GM21526 (cell line): ENCODE measurements at regions not wholly inside any gene's neighbourhood (a gene's known extent, or its start where the extent isn't known, plus 50 kb on each side); places are given as distances from the start of the nearest gene placed in this dataset.

ENCODE experiments used
- ATAC-seq: cut with Tn5 transposase; IDR thresholded peaks from one replicate; pipeline ENCODE4 v1.9.1; 2021; ENCODE audit warnings: moderate library complexity; ENCODE audit not compliant: unreplicated experiment, low FRiP score

DNA sequence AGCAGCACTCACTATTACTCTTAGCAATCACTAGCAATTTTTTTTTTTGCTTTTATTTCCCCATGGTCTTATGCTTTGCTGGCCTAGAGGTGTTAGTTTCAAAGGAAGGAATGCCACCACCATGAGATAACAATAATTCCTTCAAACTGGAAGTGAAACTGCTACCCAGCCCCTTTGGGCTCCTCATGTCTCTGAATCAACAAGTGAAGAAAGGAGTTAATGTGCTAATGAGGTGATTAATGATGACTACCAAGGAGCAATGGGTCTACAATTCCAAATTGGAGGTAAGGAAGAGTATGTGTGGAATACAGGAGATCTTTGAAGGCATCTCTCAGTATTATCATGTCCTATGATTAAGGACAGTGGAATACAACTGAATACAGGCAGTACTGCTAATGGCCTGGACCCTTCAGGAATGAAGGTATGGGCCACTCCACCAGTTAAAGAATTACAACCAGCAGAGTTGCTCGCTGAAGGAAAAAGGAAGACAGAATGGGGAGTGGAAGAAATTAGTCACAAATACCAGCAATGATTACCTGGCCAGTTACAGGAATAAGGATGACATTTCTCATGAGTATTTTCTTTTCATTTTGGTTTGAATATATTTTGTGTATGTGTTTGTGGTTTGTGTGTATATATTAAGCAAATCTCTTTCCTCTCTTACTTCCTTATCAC, 652.9 kb downstream of the ADGRL2 start:
- ATAC-seq = no peak

DNA sequence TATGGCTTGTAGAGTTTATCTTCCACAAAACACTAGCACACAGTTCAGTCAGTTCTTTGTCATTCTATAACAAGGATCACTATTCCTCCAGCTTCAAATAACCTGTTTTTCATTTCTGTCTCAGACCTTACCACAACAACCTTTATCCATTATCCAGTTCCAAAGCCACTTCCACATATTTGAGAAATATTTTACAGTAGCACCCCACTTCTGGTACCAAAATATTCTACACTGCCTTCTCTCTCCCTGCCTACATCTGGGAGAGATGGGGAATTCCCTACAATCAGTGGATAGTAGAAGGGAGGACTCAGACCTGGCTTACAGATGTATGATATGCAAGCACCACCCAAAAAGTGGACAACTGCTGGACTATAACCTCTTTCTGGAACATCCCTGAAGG, 651.4 kb downstream of the ADGRL2 start:
- ATAC-seq = no peak

DNA sequence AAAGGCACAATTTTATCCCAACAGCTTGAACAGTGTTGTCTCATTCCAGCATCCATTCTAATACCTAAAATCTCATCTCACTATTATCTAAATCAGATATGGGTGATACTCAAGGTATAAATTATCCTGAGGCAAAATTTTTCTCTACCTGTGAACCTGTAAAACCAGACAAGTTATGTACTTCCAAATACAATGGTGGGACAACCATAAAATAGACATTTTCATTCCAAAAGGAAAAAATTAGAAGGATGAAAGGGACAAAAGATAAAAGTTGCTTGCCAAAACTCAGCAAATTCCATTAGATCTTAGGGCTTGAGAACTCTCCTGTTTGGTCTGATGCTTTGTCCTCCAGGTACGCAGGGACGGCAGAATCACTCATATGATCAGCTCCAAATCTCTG, 650.5 kb downstream of the ADGRL2 start:
- ATAC-seq = no peak

DNA sequence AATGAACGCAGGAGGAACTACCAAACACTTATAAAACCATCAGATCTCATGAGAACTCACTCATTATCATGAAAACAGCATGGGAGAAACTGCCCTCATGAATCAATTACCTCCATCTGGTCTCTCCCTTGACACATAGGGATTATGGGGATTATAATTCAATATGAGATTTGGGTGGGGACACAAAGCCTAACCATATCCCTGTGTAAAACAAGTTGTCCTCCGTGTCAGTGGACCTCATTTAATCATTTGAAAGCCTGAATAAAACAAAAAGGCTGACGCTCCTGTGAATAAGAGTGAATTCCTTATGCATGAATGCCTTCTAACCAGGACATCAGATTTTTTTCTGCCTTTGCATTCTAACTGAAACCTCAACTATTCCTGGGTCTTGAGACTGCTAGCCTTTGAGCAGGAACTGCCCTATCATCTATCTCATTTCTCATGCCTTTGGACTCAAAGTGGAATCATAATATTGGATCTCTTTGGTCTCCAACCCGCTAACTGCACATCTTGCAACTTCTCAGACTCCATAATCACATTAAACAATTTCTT, 648.8 kb downstream of the ADGRL2 start:
- ATAC-seq = no peak

DNA sequence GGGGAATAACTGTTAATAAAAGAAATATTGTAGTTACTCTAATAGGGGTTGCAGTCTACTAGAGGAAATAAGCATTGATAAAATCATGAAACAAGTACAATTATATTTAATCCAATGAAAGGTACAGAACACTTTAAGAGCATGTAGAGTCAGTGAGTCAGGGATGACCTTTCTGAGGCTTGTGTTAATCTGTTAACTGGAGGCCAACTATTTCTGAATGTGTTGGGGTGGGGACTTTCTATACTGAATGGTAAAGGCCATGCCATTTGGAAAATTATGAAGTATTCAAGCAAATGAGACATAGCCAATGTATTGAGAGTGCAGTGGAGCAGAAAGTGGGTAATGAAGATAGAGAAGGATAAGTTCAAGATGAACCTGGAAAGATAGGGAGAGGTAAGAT, 646.2 kb downstream of the ADGRL2 start:
- ATAC-seq = no peak

DNA sequence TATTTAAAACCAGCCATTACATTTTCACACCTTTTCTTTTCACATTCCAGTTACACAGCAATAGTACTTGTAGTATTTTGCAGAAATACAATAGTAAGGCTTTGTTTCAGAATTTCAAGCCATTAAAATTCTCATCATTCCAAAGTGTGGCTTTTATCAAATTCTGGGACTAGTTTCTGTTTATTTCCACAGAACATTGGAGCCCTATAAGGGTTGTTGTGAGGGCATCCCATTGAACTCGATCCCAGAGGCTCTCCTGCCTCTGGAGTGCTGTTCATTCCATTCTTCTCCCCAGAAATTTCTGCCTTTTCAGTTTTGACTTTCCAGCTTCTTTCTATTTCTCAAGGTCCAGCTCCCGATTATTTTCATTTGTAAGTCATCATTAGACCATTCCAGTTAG, 645.5 kb downstream of the ADGRL2 start:
- no peak for ATAC-seq

DNA sequence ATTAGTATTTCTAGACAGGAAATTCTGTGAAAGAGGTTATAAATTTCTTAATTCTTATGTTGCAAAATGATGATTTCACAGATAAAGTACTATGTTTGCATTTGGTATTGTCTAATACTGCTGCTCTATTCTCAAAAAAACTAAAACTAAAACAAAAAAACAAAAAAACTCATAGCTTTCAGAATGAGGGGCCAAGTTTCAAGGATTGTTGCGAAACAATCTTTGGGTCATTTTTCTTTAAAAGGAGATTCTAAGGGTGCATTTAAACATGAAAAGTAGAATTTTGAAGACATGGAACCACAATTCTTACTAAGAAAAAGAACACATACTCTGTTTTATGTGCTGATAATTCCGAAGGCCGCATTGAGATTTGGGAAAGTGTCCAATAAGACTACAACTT, 645.1 kb downstream of the ADGRL2 start:
- ATAC-seq = no peak

DNA sequence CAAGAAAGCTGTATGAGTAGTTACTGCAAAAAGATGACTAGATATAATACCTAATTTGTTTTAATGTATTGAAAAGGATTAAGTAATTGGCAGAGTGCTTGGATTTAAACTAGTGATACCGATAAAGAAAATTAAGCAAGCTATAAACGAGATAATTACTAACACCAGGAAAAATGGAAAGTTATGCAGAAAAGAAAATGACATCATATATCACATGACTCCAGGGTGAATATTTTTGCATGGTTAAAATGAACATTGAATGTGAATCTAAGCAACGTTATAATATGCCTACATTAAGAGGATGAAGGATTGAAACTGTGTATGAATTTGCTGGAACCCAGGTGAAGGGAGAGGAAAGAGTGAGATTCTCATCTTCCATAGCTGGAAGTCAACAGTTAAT, 644.4 kb downstream of the ADGRL2 start:
- no peak for ATAC-seq

DNA sequence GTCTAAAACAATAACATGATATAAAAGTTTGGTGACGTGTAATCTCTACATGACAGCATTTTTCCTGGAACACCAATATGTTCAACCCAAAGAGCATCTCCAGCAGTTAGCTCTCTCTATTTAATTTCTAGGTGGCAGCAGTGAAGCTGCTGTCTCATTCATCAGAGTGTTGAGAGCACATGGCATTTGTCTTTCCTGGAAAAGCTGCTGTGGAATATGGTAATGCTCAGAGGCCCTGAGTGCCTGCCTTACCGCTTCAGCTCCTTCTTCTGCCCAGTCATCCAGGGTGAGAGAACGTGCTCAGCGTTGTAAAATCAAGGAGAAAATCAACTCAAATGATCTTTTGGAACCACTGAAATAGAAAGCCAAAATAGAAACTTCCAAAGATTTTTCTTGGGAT, 640.7 kb downstream of the ADGRL2 start:
- no peak for ATAC-seq

DNA sequence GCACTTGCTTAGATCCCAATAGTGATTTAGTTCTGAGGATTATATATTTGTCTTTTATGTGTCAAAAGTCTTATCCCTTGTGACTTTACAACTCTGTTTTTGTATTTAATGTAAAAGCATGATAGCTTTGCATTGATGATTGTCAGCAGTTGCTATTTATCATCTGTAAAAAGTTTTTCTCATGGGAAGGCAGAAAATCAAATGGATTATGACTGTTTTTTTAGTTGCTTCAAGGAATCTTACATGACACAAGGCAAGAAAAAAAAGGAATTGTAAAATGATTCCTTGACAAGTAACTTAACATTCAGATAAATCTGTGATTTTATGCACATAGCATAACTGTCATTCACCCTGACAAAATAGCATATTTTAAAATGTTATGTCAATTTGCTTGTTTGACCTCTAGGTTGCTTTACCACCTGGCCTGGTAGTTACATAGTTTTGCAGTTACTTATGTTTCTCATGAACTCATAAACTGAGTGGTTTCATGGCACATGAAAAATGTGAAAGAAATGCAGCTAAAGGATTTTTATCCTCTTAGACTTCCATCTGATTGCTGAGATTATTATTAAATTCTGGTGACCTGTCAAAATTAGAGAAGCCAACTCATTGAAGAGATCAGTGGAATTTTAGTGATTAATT, 622.6 kb downstream of the ADGRL2 start:
- ATAC-seq = no peak

DNA sequence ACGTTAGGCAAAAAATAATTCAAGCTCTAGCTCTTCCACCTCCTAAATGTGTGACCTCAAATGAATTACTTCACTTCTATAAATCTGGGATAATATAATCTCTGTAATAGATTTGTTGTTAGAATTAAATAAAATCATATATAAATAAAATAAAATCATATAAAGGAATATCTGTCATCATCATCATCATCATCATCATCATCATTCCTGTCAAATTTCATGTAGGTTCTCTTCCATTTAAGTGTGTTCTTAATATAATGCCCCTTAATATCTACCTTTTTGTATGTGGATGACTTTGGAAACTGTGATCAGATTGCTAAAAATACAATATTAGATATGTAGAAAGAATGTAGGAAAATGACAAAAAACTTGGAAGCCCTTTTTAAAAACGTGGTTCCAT, 621.0 kb downstream of the ADGRL2 start:
- no peak for ATAC-seq

DNA sequence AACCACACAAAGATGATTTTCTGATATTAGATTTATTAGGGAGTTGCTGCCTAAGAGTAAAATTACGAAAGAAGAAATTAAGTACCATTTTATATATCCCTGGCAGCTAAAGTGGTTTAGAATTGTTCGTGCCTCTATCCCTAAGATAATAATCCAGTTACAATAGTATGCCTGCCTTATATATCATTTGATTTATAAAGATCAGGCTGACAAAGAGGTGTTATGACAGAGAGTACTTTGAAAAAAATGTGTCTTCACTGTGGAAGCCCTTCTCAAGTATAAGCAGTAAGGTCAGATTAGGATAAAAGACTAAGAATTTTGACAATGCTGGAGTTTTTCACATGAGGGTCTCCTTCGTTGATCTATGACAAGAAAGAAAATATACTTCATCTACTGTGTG, 619.9 kb downstream of the ADGRL2 start:
- ATAC-seq = no peak

DNA sequence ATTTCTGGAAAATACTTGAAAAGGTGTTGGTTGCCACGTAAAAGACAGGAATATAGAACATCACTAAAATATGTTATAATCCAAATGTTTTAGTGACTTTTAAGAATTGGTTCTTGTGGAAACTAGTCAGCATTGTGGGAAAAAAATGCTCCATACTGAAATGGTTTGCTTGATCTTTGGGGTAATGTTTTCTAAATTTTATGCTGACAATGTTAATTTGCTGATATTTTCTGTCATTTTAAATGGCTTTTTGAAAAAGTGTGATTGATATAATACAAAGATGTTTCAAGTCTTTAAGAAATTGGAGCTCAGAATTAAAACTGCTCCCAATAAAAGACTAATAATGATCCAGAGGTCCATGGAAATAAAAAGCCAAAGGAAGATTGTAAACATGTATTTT, 610.9 kb downstream of the ADGRL2 start:
- ATAC-seq = no peak

DNA sequence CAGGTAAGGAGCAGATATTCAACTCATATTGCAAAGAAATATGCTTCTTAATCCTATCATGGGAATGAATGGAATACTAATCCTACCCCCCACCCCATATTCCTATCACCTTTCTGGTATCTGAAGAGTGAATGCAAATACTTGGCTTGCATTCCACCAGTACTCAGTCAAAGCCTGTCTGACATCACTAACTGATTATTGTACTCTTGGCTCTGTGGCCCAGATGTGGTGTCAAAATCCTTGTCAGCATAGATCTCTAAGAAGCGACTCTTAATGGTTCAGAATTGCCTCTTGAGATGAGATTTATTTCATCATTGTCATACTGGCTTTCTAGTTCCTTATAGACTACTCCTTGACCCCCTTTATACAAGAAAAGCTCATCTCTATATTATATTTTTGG, 604.6 kb downstream of the ADGRL2 start:
- ATAC-seq = no peak

DNA sequence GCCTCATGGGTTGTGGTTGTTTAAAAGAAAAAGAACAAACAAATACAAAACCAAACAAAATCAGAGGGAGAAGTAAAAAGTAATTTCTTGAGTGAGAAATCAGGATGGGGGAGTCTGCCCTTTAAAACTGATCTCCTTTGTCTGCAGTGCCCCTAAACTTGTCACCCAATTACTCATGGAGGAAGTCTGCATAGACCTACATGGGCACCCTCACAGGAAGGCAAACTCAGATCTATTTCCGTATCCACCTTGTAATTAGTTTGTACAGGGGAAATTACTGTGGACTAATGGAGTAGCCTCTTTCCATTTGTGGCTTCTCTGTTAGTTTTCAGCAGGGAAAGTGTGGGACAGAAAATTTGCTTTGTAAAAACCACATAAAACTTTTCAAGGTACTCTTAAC, 600.4 kb downstream of the ADGRL2 start:
- no peak for ATAC-seq

DNA sequence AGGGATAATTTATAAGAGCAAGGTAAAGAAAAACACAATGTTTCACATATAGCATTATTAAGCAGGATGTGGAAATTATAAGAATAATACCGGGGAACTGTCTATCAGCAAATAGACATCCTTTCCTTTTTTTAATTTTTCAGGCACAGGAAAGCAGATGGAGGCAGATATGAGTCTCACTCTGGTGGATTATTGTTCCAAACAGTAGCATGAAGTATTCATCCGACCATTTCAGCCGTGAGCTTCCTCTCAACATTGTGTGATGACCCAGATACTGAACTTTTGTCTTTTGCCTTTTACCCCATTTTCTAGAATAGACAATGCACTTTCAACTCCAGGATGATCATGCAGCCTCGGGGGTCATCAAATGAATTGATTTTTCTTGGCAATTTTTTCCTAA, 599.8 kb downstream of the ADGRL2 start:
- ATAC-seq = no peak

DNA sequence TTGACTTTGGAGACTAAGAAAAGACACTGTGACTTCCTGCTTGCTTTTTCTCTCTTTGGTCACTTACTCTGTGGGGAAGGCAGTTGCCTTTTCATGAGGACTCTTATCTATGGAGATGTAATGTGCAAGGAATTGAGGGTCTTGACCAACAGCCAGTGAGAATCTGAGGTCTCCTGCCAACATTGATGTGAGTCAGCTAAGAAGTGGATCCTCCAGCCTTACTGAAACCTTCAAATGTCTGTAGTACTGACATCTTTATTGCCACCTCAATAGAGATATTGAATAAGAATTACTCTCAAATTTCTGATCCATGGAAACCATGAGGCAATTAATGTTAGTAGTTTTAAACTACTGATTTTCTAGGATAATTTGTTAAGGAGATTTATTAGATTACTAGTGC, 598.4 kb downstream of the ADGRL2 start:
- no peak for ATAC-seq

DNA sequence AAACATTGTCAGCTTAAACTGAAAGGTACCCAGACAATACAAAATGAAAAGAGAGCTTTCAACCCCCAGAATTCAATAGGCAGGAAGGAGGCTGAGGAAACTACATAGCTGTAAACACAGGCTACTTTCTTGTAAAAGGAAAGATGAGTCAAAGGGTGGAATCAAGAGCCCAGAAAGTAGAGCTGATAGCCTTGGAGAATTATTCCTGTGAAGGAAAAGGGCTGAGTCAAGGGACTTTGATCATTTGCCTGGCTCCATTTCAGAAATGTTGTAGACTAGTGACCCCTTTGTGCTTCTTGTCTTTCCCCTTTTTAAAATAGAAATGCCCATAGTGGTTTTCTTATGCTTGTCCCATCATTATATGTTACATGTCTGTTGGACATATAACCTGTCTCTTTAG, 597.6 kb downstream of the ADGRL2 start:
- ATAC-seq = no peak

DNA sequence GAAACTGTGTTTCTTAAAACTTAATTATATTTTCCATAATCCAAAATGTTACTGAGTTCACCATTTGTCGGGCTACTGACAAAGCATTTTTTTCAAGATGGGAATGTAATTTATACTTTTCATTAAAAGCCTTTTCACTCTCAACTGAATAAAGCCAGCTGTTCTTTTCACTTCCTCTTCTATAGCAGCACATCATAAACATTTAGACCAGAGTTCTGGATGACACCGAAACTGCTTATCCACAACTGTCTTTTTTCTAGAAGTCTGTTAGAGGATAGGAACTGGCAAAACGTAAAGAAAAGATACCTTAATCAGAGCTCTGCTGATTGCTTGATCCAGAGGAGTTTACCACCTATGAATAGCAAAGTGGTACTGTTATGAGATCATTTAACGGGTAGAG, 594.7 kb downstream of the ADGRL2 start:
- ATAC-seq = peak; percentile 90

DNA sequence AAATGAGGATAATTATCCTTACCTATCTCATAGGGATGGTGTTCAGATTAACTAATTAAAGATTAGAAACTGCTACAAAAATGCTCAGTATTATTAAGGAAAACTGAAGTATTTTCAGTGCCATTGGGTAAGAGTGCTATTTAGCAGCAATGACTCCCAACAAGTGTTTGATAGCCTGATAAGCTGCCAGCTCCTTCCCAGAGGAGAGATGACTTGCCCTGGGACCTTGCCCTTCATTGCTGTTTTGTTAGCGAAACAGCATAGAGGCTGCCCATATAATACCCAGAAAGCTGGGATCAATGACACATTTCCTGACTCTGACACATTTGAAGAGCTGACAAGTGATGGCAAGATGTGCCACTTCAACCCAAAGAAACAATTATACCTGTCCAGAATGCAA, 592.2 kb downstream of the ADGRL2 start:
- no peak for ATAC-seq

DNA sequence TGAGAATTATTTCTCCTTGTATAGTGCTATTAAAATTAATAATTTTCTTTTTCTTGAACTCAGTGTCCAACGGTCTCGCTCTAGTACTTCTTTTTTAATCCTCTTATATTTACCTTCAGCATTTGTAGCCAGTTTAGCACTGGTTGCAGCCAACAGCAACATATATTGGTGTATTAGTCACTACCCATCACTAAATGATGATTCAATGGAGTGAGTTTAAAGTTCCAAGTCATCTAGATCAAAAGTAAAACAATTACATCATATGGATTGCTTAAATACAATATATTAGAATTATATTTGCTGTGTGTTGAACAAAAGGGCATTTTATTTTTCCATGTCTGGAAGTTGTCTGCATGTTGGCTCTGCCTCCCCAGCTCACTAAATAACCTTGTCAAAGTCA, 591.8 kb downstream of the ADGRL2 start:
- ATAC-seq = no peak

DNA sequence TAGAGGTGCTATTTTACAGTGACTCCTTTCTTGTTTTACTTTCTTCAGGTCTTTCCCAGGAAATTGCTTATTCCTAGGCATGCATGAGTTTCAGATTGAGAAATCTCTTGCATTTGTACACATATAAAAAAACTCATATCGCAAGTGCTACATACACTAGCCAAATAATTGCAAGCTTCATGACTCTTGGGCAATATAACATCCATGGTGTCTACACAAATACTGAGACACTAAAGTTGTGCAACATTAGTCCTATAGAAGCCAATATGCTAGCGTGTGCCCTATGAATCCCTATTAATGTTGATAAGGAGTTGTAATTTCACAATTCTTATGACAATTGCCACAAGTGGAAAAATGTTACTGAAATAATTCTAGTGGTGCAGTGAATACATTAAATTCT, 591.0 kb downstream of the ADGRL2 start:
- no peak for ATAC-seq
